ENCODE measurements at regions not wholly inside any gene's neighbourhood (a gene's known extent, or its start where the extent isn't known, plus 50 kb on each side); places are given as distances from the start of the nearest gene placed in this dataset.
"Not testable (repeated sequence)": the region's sequence is repeated elsewhere in the genome, so short reads cannot be mapped to it uniquely, and the experiment has no call there.

- Histone ChIP-seq H3K4me1 (ENCODE audit: control insufficient read depth, insufficient read depth, low read length) (no peaks in the 10 kb centered on the region), H3K36me3 (ENCODE audit: control insufficient read depth in 2 of 2, insufficient read depth in 2 of 2, low read length in 2 of 2) (no peaks in the 10 kb centered on the region), H3K27ac (ENCODE audit: low read length) (no peak overlapping the region), H3K27me3 (ENCODE audit: control insufficient read depth in 1 of 2, insufficient read depth in 2 of 2, low read length in 2 of 2) (no peaks in the 10 kb centered on the region), H3K9me3 (ENCODE audit: control insufficient read depth in 2 of 2, low read length in 2 of 2) (no peaks in the 10 kb centered on the region), H3K9ac (ENCODE audit: low read length in 2 of 2) (no peak overlapping the region), H3K4me3 (ENCODE audit: low read length in 2 of 2) (no peak overlapping the region)
These were observed 837.6 kb upstream of the SLC10A2 start for GRCh38 chr13:103903790-103904189.

- H3K9ac ChIP-seq (ENCODE audit: low read length in 2 of 2) = no peak overlapping the region
- no peaks in the 10 kb centered on the region for H3K27me3 ChIP-seq (ENCODE audit: control insufficient read depth in 1 of 2, insufficient read depth in 2 of 2, low read length in 2 of 2)
- no peaks in the 10 kb centered on the region for H3K9me3 ChIP-seq (ENCODE audit: control insufficient read depth in 2 of 2, low read length in 2 of 2)
- H3K4me1 ChIP-seq (ENCODE audit: control insufficient read depth, insufficient read depth, low read length) = no peaks in the 10 kb centered on the region
- H3K36me3 ChIP-seq (ENCODE audit: control insufficient read depth in 2 of 2, insufficient read depth in 2 of 2, low read length in 2 of 2) = no peaks in the 10 kb centered on the region
- H3K27ac ChIP-seq (ENCODE audit: low read length) = no peak overlapping the region
- no peak overlapping the region for H3K4me3 ChIP-seq (ENCODE audit: low read length in 2 of 2)
These were observed 832.3 kb upstream of the SLC10A2 start for GRCh38 chr13:103898481-103898880.

GRCh38 chr13:103895835-103896531 lies 829.8 kb upstream of the SLC10A2 start:
- no peaks in the 10 kb centered on the region for H3K36me3 ChIP-seq (ENCODE audit: control insufficient read depth in 2 of 2, insufficient read depth in 2 of 2, low read length in 2 of 2)
- no peak overlapping the region for H3K9ac ChIP-seq (ENCODE audit: low read length in 2 of 2)
- no peaks in the 10 kb centered on the region for H3K9me3 ChIP-seq (ENCODE audit: control insufficient read depth in 2 of 2, low read length in 2 of 2)
- H3K4me3 ChIP-seq (ENCODE audit: low read length in 2 of 2) = no peak overlapping the region
- H3K27ac ChIP-seq (ENCODE audit: low read length) = no peak overlapping the region
- H3K27me3 ChIP-seq (ENCODE audit: control insufficient read depth in 1 of 2, insufficient read depth in 2 of 2, low read length in 2 of 2) = no peaks in the 10 kb centered on the region
- no peaks in the 10 kb centered on the region for H3K4me1 ChIP-seq (ENCODE audit: control insufficient read depth, insufficient read depth, low read length)

- no peaks in the 10 kb centered on the region for H3K9me3 ChIP-seq (ENCODE audit: control insufficient read depth in 2 of 2, low read length in 2 of 2)
- no peak overlapping the region for H3K9ac ChIP-seq (ENCODE audit: low read length in 2 of 2)
- H3K27ac ChIP-seq (ENCODE audit: low read length) = no peak overlapping the region
- H3K4me1 ChIP-seq (ENCODE audit: control insufficient read depth, insufficient read depth, low read length) = no peaks in the 10 kb centered on the region
- H3K27me3 ChIP-seq (ENCODE audit: control insufficient read depth in 1 of 2, insufficient read depth in 2 of 2, low read length in 2 of 2) = no peaks in the 10 kb centered on the region
- H3K36me3 ChIP-seq (ENCODE audit: control insufficient read depth in 2 of 2, insufficient read depth in 2 of 2, low read length in 2 of 2) = no peaks in the 10 kb centered on the region
- H3K4me3 ChIP-seq (ENCODE audit: low read length in 2 of 2) = no peak overlapping the region
These were observed 828.4 kb upstream of the SLC10A2 start for GRCh38 chr13:103894626-103895025.

GRCh38 chr13:103884101-103884723 lies 818.0 kb upstream of the SLC10A2 start:
- H3K27ac ChIP-seq (ENCODE audit: low read length) = no peak overlapping the region
- no peak overlapping the region for H3K9ac ChIP-seq (ENCODE audit: low read length in 2 of 2)
- H3K27me3 ChIP-seq (ENCODE audit: control insufficient read depth in 1 of 2, insufficient read depth in 2 of 2, low read length in 2 of 2) = no peaks in the 10 kb centered on the region
- H3K9me3 ChIP-seq (ENCODE audit: control insufficient read depth in 2 of 2, low read length in 2 of 2) = no peaks in the 10 kb centered on the region
- H3K36me3 ChIP-seq (ENCODE audit: control insufficient read depth in 2 of 2, insufficient read depth in 2 of 2, low read length in 2 of 2) = no peaks in the 10 kb centered on the region
- no peaks in the 10 kb centered on the region for H3K4me1 ChIP-seq (ENCODE audit: control insufficient read depth, insufficient read depth, low read length)
- no peak overlapping the region for H3K4me3 ChIP-seq (ENCODE audit: low read length in 2 of 2)

GRCh38 chr13:103883698-103884097 lies 817.5 kb upstream of the SLC10A2 start:
- Histone ChIP-seq H3K9ac (ENCODE audit: low read length in 2 of 2) (no peak overlapping the region), H3K36me3 (ENCODE audit: control insufficient read depth in 2 of 2, insufficient read depth in 2 of 2, low read length in 2 of 2) (no peaks in the 10 kb centered on the region), H3K9me3 (ENCODE audit: control insufficient read depth in 2 of 2, low read length in 2 of 2) (no peaks in the 10 kb centered on the region), H3K27me3 (ENCODE audit: control insufficient read depth in 1 of 2, insufficient read depth in 2 of 2, low read length in 2 of 2) (no peaks in the 10 kb centered on the region), H3K27ac (ENCODE audit: low read length) (no peak overlapping the region), H3K4me3 (ENCODE audit: low read length in 2 of 2) (no peak overlapping the region), H3K4me1 (ENCODE audit: control insufficient read depth, insufficient read depth, low read length) (no peaks in the 10 kb centered on the region)

- Histone ChIP-seq H3K27ac (ENCODE audit: low read length) (no peak overlapping the region), H3K27me3 (ENCODE audit: control insufficient read depth in 1 of 2, insufficient read depth in 2 of 2, low read length in 2 of 2) (no peaks in the 10 kb centered on the region), H3K36me3 (ENCODE audit: control insufficient read depth in 2 of 2, insufficient read depth in 2 of 2, low read length in 2 of 2) (no peaks in the 10 kb centered on the region), H3K4me1 (ENCODE audit: control insufficient read depth, insufficient read depth, low read length) (no peaks in the 10 kb centered on the region), H3K9me3 (ENCODE audit: control insufficient read depth in 2 of 2, low read length in 2 of 2) (no peaks in the 10 kb centered on the region), H3K4me3 (ENCODE audit: low read length in 2 of 2) (peak overlapping the region in 1 of 2 donors; percentile 17), H3K9ac (ENCODE audit: low read length in 2 of 2) (no peak overlapping the region)
These were observed 816.9 kb upstream of the SLC10A2 start for GRCh38 chr13:103883164-103883563.

GRCh38 chr13:103880146-103880545 lies 813.9 kb upstream of the SLC10A2 start:
- H3K9me3 ChIP-seq (ENCODE audit: control insufficient read depth in 2 of 2, low read length in 2 of 2); H3K27me3 ChIP-seq (ENCODE audit: control insufficient read depth in 1 of 2, insufficient read depth in 2 of 2, low read length in 2 of 2); H3K4me3 ChIP-seq (ENCODE audit: low read length in 2 of 2); H3K27ac ChIP-seq (ENCODE audit: low read length); H3K9ac ChIP-seq (ENCODE audit: low read length in 2 of 2); H3K4me1 ChIP-seq (ENCODE audit: control insufficient read depth, insufficient read depth, low read length); H3K36me3 ChIP-seq (ENCODE audit: control insufficient read depth in 2 of 2, insufficient read depth in 2 of 2, low read length in 2 of 2): not testable (repeated sequence)

- Histone ChIP-seq H3K27me3 (ENCODE audit: control insufficient read depth in 1 of 2, insufficient read depth in 2 of 2, low read length in 2 of 2) (no peaks in the 10 kb centered on the region), H3K36me3 (ENCODE audit: control insufficient read depth in 2 of 2, insufficient read depth in 2 of 2, low read length in 2 of 2) (no peaks in the 10 kb centered on the region), H3K4me3 (ENCODE audit: low read length in 2 of 2) (no peak overlapping the region), H3K4me1 (ENCODE audit: control insufficient read depth, insufficient read depth, low read length) (no peaks in the 10 kb centered on the region), H3K9ac (ENCODE audit: low read length in 2 of 2) (no peak overlapping the region), H3K9me3 (ENCODE audit: control insufficient read depth in 2 of 2, low read length in 2 of 2) (no peaks in the 10 kb centered on the region), H3K27ac (ENCODE audit: low read length) (no peak overlapping the region)
These were observed 812.8 kb upstream of the SLC10A2 start for GRCh38 chr13:103878891-103879605.

- Histone ChIP-seq H3K27ac (ENCODE audit: low read length) (no peak overlapping the region), H3K4me3 (ENCODE audit: low read length in 2 of 2) (no peak overlapping the region), H3K9me3 (ENCODE audit: control insufficient read depth in 2 of 2, low read length in 2 of 2) (no peaks in the 10 kb centered on the region), H3K27me3 (ENCODE audit: control insufficient read depth in 1 of 2, insufficient read depth in 2 of 2, low read length in 2 of 2) (no peaks in the 10 kb centered on the region), H3K4me1 (ENCODE audit: control insufficient read depth, insufficient read depth, low read length) (no peaks in the 10 kb centered on the region), H3K36me3 (ENCODE audit: control insufficient read depth in 2 of 2, insufficient read depth in 2 of 2, low read length in 2 of 2) (no peaks in the 10 kb centered on the region), H3K9ac (ENCODE audit: low read length in 2 of 2) (no peak overlapping the region)
These were observed 810.4 kb upstream of the SLC10A2 start for GRCh38 chr13:103876571-103876970.

GRCh38 chr13:103873725-103874124 lies 807.5 kb upstream of the SLC10A2 start:
- Histone ChIP-seq H3K36me3 (ENCODE audit: control insufficient read depth in 2 of 2, insufficient read depth in 2 of 2, low read length in 2 of 2) (no peaks in the 10 kb centered on the region), H3K27me3 (ENCODE audit: control insufficient read depth in 1 of 2, insufficient read depth in 2 of 2, low read length in 2 of 2) (no peaks in the 10 kb centered on the region), H3K27ac (ENCODE audit: low read length) (no peak overlapping the region), H3K9ac (ENCODE audit: low read length in 2 of 2) (no peak overlapping the region), H3K4me3 (ENCODE audit: low read length in 2 of 2) (no peak overlapping the region), H3K9me3 (ENCODE audit: control insufficient read depth in 2 of 2, low read length in 2 of 2) (no peaks in the 10 kb centered on the region), H3K4me1 (ENCODE audit: control insufficient read depth, insufficient read depth, low read length) (no peaks in the 10 kb centered on the region)
